IPS-15b (cell line): ENCODE measurements at regions not wholly inside any gene's neighbourhood (a gene's known extent, or its start where the extent isn't known, plus 50 kb on each side); places are given as distances from the start of the nearest gene placed in this dataset.

ENCODE experiments used
- H3K27me3 ChIP-seq: one replicate; pipeline ENCODE4 v1.6.1; 2013; ENCODE audit warnings: low read length; ENCODE audit not compliant: control insufficient read depth, insufficient read depth
- H3K36me3 ChIP-seq: one replicate; pipeline ENCODE4 v1.6.1; 2013; ENCODE audit warnings: low read length; ENCODE audit not compliant: control insufficient read depth, insufficient read depth
- H3K4me1 ChIP-seq: one replicate; pipeline ENCODE4 v1.6.1; 2013; ENCODE audit warnings: mild to moderate bottlenecking, low read length; ENCODE audit not compliant: control insufficient read depth, insufficient read depth
- H3K4me3 ChIP-seq: one replicate; pipeline ENCODE4 v1.5.1; 2013; ENCODE audit warnings: low read depth, low read length
- H3K9ac ChIP-seq: one replicate; pipeline ENCODE4 v1.6.1; 2013; ENCODE audit warnings: low read depth, mild to moderate bottlenecking, low read length
- H3K9me3 ChIP-seq: one replicate; pipeline ENCODE4 v1.6.1; 2013; ENCODE audit warnings: mild to moderate bottlenecking, low read length; ENCODE audit not compliant: control insufficient read depth, insufficient read depth

DNA sequence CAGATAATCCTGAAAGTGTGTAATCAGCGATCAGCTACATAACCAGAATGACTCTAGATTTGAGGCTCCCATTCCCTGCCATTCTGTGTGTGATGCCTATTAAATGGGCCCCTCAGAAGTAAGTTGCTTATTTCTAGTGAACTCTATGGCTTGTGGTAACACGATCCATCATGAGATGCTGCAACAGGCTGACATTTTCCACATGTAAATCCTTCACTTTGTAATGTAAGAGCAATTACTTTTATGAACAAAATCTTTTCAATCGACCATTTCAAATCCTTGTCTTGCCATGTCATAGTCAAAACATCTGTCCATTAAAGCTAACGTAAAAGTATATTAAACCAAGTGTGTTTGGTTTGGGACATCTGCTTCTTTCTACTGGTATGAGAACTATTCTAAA lies 175.9 kb upstream of the ETAA1 start:
- no peaks in the 10 kb centered on the region for H3K36me3 ChIP-seq
- no peak overlapping the region for H3K4me3 ChIP-seq
- H3K27me3 ChIP-seq, result no peaks in the 10 kb centered on the region
- H3K9me3 ChIP-seq, result no peaks in the 10 kb centered on the region
- no peak overlapping the region for H3K9ac ChIP-seq
- peaks cover 11% of the 10 kb centered on the region for H3K4me1 ChIP-seq

DNA sequence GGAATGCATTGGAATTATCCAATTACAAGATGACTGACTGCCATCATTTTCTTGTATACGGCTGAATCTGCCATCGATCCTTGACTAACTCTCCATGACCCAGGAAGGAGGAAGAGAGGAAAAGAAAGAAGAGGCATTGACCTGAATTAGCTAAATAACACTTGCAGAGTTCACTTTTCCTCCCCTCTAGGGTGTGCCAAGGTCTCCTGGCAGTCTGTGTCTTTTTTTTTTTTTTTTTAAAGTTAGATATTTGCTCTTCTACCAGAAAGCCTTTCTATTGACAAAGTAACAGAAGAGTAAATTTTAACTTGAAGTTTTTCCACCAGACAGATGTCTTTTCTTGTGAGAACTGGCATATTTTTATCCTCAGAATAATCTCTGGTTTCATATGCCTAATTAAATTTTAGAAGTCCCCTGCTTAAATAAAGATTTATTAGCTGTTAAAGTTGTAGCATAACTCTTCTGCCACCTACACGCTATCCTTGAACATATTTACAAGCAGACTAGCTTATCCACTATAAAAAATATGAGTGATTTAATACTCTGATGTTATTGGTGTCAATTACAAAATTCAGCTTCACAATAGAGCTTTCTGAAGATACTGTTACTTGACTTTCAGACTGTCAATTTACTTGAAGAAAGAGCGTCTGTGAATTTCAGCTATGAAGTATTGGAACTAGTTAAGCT lies 171.7 kb upstream of the ETAA1 start:
- H3K4me1 ChIP-seq, result no peaks in the 10 kb centered on the region
- H3K27me3 ChIP-seq, result no peaks in the 10 kb centered on the region
- no peaks in the 10 kb centered on the region for H3K36me3 ChIP-seq
- H3K4me3 ChIP-seq, result no peak overlapping the region
- H3K9me3 ChIP-seq, result no peaks in the 10 kb centered on the region
- H3K9ac ChIP-seq, result no peak overlapping the region

DNA sequence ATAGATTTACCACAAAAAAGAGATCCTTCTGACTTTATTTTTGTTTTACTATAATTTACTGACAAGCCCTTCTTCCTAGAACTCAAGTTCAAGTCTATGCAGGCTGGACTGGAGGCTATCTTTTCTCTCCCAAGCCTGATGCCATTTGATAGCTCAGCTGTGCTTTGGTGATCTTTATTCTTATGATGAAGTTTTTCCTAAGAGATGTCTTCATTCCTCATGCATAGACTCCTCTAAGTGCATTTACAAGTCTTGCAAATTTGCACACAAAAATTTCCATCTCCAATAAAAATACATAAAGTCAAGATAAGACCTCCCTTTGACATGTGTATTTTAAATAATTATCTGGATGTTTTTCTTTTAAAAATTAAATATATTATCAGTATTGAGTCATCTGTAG lies 167.4 kb upstream of the ETAA1 start:
- Histone ChIP-seq H3K9ac (no peak overlapping the region), H3K9me3 (no peaks in the 10 kb centered on the region), H3K36me3 (no peaks in the 10 kb centered on the region), H3K4me3 (no peak overlapping the region), H3K4me1 (no peaks in the 10 kb centered on the region), H3K27me3 (no peaks in the 10 kb centered on the region)

- Histone ChIP-seq H3K9me3 (no peaks in the 10 kb centered on the region), H3K36me3 (no peaks in the 10 kb centered on the region), H3K4me1 (no peaks in the 10 kb centered on the region), H3K9ac (no peak overlapping the region), H3K4me3 (no peak overlapping the region), H3K27me3 (no peaks in the 10 kb centered on the region)
Observed at GRCh38 chr2:67232936-67233335, 164.2 kb upstream of the ETAA1 start.

DNA sequence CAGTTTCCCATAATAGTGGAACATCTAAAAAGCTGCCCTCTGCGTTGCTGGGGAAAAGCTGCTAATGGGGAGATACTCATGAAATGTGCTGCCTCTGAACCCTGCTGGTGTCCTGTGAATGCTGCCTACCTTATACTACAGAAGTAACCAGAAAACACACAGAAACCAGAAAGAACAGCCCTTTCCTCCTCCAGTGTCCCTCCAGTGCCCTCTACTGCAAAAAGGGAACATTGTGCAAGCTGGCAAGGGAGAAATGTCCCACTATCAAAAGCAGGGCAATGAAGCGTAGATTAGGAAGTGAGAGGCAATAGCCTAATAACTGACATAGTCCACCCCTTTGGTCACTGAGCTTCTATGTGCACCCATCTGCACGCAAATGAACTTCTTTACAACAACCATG lies 162.7 kb upstream of the ETAA1 start:
- no peak overlapping the region for H3K9ac ChIP-seq
- no peaks in the 10 kb centered on the region for H3K9me3 ChIP-seq
- H3K36me3 ChIP-seq, result no peaks in the 10 kb centered on the region
- no peak overlapping the region for H3K4me3 ChIP-seq
- H3K27me3 ChIP-seq, result no peaks in the 10 kb centered on the region
- no peaks in the 10 kb centered on the region for H3K4me1 ChIP-seq

DNA sequence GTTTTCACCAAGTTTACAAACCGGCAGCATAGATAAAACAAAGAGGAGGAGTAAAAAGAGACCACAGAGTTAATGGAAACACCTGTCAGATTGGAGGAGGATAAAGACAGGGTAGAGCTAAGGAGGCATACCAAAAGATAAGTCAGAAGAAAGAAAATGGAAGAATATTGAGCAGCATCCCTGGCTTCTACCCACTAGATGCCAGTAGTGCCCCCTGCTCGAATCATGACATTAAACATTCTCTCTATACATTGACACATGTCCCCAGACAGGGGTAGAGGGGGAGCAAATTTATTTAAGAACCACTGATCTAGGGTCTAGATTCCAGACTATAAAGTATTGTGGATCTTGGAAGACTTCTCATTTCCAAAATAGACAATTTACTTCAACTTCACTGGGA lies 159.8 kb upstream of the ETAA1 start:
- H3K36me3 ChIP-seq, result no peaks in the 10 kb centered on the region
- no peaks in the 10 kb centered on the region for H3K4me1 ChIP-seq
- no peaks in the 10 kb centered on the region for H3K9me3 ChIP-seq
- no peak overlapping the region for H3K4me3 ChIP-seq
- no peak overlapping the region for H3K9ac ChIP-seq
- H3K27me3 ChIP-seq, result no peaks in the 10 kb centered on the region

DNA sequence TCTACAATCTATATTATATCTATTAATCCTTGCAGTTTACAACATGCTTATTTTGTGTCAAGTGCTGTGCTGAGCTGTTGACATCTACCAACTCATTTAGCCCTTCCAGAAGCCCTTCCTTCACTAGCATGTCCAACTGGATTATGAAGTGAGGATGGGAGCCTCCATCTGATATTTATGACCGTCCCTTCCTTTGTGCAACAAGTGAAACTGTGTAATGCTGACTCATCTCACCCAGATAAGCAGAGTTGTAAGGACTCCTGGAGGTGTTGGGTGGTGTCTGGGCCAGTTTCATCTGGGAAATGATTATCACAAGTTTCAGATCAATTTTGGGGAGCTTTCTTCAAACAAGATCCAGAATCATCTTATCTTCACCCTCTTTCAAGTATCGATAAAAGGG lies 156.6 kb upstream of the ETAA1 start:
- Histone ChIP-seq H3K27me3 (no peaks in the 10 kb centered on the region), H3K36me3 (no peaks in the 10 kb centered on the region), H3K9me3 (no peaks in the 10 kb centered on the region), H3K9ac (no peak overlapping the region), H3K4me3 (no peak overlapping the region), H3K4me1 (no peaks in the 10 kb centered on the region)

DNA sequence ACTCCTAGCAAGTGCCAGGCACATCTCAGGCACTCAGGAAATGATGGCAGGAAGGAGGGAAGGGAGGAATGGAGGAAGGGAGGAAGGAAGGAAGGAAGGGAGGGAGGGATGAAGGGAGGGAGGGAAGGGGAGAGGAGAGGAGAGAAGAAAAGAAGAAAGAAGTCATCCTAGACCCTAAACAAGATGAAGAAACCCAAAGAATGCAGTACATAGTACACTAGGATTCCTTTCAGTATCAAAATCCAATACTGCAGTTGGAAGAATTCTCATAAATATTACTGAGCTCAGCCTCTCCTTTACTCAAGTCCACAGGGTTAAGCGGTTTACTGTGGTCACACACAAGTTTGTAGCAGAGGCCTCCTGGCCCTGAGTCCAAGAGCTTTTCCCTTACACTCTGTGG lies 155.7 kb upstream of the ETAA1 start:
- H3K4me1 ChIP-seq, result no peaks in the 10 kb centered on the region
- H3K4me3 ChIP-seq, result no peak overlapping the region
- no peak overlapping the region for H3K9ac ChIP-seq
- no peaks in the 10 kb centered on the region for H3K36me3 ChIP-seq
- H3K27me3 ChIP-seq, result no peaks in the 10 kb centered on the region
- H3K9me3 ChIP-seq, result no peaks in the 10 kb centered on the region

DNA sequence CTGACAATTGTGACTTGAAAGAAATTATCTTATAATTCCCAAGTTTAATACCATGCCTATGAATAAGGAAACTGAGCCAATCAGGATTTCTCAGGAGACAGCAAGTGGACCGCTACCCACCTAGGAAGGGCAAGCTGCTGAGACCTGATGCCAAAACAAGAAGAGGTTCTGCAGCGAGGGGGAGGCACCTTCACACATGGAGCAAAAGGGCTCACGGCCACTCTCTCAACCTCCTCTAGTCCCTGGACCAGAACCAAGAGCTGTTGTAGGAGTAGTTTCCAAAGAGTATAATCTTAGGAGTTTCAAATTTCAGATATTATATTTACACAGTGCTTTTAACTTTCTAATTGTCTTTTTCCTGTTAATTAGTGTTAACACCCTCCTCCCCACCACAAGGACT lies 154.7 kb upstream of the ETAA1 start:
- H3K4me1 ChIP-seq, result no peaks in the 10 kb centered on the region
- no peak overlapping the region for H3K9ac ChIP-seq

GRCh38 chr2:67243919-67244318 lies 153.2 kb upstream of the ETAA1 start:
- H3K9me3 ChIP-seq, result no peaks in the 10 kb centered on the region
- no peak overlapping the region for H3K9ac ChIP-seq
- H3K4me3 ChIP-seq, result no peak overlapping the region
- H3K4me1 ChIP-seq, result no peaks in the 10 kb centered on the region
- no peaks in the 10 kb centered on the region for H3K27me3 ChIP-seq
- H3K36me3 ChIP-seq, result no peaks in the 10 kb centered on the region

More for the DNA sequence above, 154.7 kb upstream of the ETAA1 start:
- Histone ChIP-seq H3K27me3 (no peaks in the 10 kb centered on the region), H3K36me3 (no peaks in the 10 kb centered on the region), H3K9me3 (no peaks in the 10 kb centered on the region), H3K4me3 (no peak overlapping the region)

DNA sequence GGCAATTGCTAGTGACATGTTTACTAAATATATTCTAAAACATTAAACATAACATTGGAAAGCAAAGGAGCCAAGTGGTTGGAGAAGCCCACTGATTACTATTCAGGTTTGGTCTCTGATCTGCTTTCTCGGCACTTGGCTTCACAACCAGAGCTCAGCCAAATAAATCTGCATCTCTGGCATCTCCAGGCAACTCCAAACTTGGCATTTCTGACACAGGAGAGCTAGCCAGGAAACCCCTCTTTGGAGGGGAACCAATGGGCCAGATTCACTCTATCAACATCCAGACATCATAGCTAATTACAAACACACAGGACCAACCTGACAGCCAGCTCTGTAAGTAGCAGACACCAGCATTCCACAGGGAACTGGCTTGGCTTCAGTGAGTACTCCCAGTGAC lies 150.3 kb upstream of the ETAA1 start:
- H3K9ac ChIP-seq, result no peak overlapping the region
- H3K36me3 ChIP-seq, result no peaks in the 10 kb centered on the region
- no peaks in the 10 kb centered on the region for H3K4me1 ChIP-seq
- no peak overlapping the region for H3K4me3 ChIP-seq
- H3K9me3 ChIP-seq, result no peaks in the 10 kb centered on the region
- H3K27me3 ChIP-seq, result no peaks in the 10 kb centered on the region

- H3K36me3 ChIP-seq, result no peaks in the 10 kb centered on the region
Observed at GRCh38 chr2:67251741-67252140, 145.4 kb upstream of the ETAA1 start.

More at GRCh38 chr2:67251741-67252140, 145.4 kb upstream of the ETAA1 start:
- no peaks in the 10 kb centered on the region for H3K9me3 ChIP-seq
- no peak overlapping the region for H3K9ac ChIP-seq
- no peaks in the 10 kb centered on the region for H3K4me1 ChIP-seq
- H3K27me3 ChIP-seq, result no peaks in the 10 kb centered on the region
- H3K4me3 ChIP-seq, result no peak overlapping the region
